HEK293T (cell line): ENCODE measurements at regions not wholly inside any gene's neighbourhood (a gene's known extent, or its start where the extent isn't known, plus 50 kb on each side); places are given as distances from the start of the nearest gene placed in this dataset.

ENCODE experiments used
- BHLHE40 ChIP-seq: fragments of 450-650 bp; IDR thresholded peaks from 2 replicates; pipeline ENCODE4 v1.6.1; 2016; ENCODE audit warnings: mild to moderate bottlenecking, moderate library complexity, borderline replicate concordance
- CTBP1 ChIP-seq: fragments of 450-650 bp; IDR thresholded peaks from 2 replicates; pipeline ENCODE4 v1.6.1; 2016; ENCODE audit warnings: borderline replicate concordance
- ELF4 ChIP-seq: fragments of 450-650 bp; IDR thresholded peaks from 2 replicates; pipeline ENCODE4 v1.6.1; 2017; ENCODE audit warnings: antibody characterized with exemption
- FOXA1 ChIP-seq: fragments of 450-650 bp; IDR thresholded peaks from 2 replicates; pipeline ENCODE4 v1.6.1; 2016; ENCODE audit warnings: mild to moderate bottlenecking
- FOXK2 ChIP-seq: fragments of 450-650 bp; IDR thresholded peaks from 2 replicates; pipeline ENCODE4 v1.6.1; 2016; ENCODE audit warnings: mild to moderate bottlenecking
- FOXM1 ChIP-seq: fragments of 450-650 bp; IDR thresholded peaks from 2 replicates; pipeline ENCODE4 v1.6.1; 2017; ENCODE audit warnings: mild to moderate bottlenecking, borderline replicate concordance
- HDGF ChIP-seq: fragments of 450-650 bp; IDR thresholded peaks from 2 replicates; pipeline ENCODE4 v1.6.1; 2017; ENCODE audit warnings: antibody characterized with exemption, borderline replicate concordance
- NFRKB ChIP-seq: fragments of 450-650 bp; IDR thresholded peaks from 2 replicates; pipeline ENCODE4 v1.6.1; 2016; ENCODE audit warnings: mild to moderate bottlenecking, moderate library complexity
- PKNOX1 ChIP-seq: fragments of 450-650 bp; IDR thresholded peaks from 2 replicates; pipeline ENCODE4 v1.6.1; 2016
- SP1 ChIP-seq: fragments of 450-650 bp; IDR thresholded peaks from 2 replicates; pipeline ENCODE4 v1.6.1; 2017
- SUZ12 ChIP-seq: fragments of 450-650 bp; IDR thresholded peaks from 2 replicates; pipeline ENCODE4 v1.6.1; 2016; ENCODE audit warnings: mild to moderate bottlenecking
- TARDBP ChIP-seq: fragments of 450-650 bp; IDR thresholded peaks from 2 replicates; pipeline ENCODE4 v1.6.1; 2016
- ZNF384 ChIP-seq: fragments of 450-650 bp; IDR thresholded peaks from 2 replicates; pipeline ENCODE4 v1.6.1; 2016

DNA sequence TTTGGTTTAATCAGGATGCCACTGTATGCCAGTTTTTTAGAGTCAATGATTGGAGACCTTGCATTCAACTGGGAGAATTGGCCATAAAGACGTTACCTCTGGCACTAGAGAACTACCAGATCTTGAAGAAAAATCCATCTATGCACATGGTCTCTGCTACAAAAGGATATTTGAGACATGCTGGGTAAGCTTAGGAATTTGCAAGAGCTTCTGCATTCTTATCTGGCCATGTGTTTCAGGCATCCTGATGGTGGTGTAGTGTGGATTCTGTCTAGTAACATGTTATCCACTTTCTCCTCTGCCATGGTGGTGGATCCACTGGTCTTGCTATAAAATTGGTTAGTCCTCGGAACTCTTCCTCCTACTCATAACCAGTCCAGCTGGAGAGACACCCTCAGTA, 185.3 kb upstream of the WDFY3 start:
- TF ChIP-seq SP1 (no peak), PKNOX1 (no peak), FOXK2 (no peak), FOXA1 (no peak), TARDBP (no peak), SUZ12 (no peak), ZNF384 (no peak), BHLHE40 (no peak), ELF4 (no peak), NFRKB (no peak), FOXM1 (no peak), CTBP1 (no peak), HDGF (no peak)
